BJ (cell line): ENCODE measurements at regions not wholly inside any gene's neighbourhood (a gene's known extent, or its start where the extent isn't known, plus 50 kb on each side); places are given as distances from the start of the nearest gene placed in this dataset.

Experiments used
- CTCF ChIA-PET: fragments of 350-600 bp; formaldehyde crosslinking; extraction: SDS; loops from one replicate; lab custom pipeline; 2021; ENCODE audit warnings: antibody characterized with exemption, inconsistent platforms; lab: Yijun Ruan, JAX
- POLR2A ChIA-PET: fragments of 300-600 bp; sonication (Branson Sonifier 250); formaldehyde crosslinking; extraction: SDS; loops from one replicate; lab custom pipeline; 2021; ENCODE audit warnings: antibody characterized with exemption; lab: Charles Lee
- DNase-seq: peaks from one replicate; pipeline ENCODE4 v3.0.0-alpha.2; 2011; ENCODE audit warnings: low read depth
- H3K27me3 ChIP-seq: 2 replicates; pipeline ENCODE4 v1.6.0; 2011; ENCODE audit warnings: low read length; ENCODE audit not compliant: control insufficient read depth, insufficient read depth
- H3K36me3 ChIP-seq: 2 replicates; pipeline ENCODE4 v1.5.1; 2011; ENCODE audit warnings: low read length; ENCODE audit not compliant: control insufficient read depth, insufficient read depth
- H3K4me3 ChIP-seq: 2 replicates; pipeline ENCODE4 v1.5.1; 2011; ENCODE audit warnings: low read depth, mild to moderate bottlenecking, control low read depth, low read length
- CTCF ChIP-seq: IDR thresholded peaks from 2 replicates; pipeline ENCODE4 v1.5.1; 2011; ENCODE audit warnings: low read depth, mild to moderate bottlenecking, control low read depth, inconsistent platforms, low read length, moderate library complexity; ENCODE audit not compliant: insufficient read depth

DNA sequence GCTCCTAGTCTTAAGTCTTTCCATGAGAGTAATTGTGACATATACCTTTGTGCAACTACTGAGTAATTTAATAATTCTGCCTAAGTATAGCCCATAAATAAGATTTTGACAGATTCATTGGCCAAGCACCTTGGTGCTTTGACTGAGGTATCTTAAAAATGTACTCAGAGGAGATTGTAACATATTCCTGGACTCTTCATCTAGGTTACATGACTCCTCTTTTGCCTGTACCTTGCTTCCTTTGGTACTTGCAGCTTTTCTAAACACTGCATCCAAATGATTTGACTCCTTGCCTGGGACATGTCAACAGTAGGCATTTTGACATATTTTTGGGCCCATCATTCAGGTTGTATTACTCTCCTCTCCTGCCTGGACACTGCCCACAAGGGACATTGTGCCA is 1125.0 kb upstream of the AMELY start:
- ChIA-PET CTCF (no interaction called here), POLR2A (no interaction called here)
- no peak for DNase-seq
- TF ChIP-seq CTCF, result no peak
- Histone ChIP-seq H3K4me3 (no peak overlapping the region), H3K36me3 (no peaks in the 10 kb centered on the region), H3K27me3 (no peaks in the 10 kb centered on the region)

- no peak for DNase-seq
- Histone ChIP-seq H3K4me3 (no peak overlapping the region), H3K27me3 (no peaks in the 10 kb centered on the region), H3K36me3 (no peaks in the 10 kb centered on the region)
- TF ChIP-seq CTCF, result no peak
- ChIA-PET POLR2A (no interaction called here), CTCF (no interaction called here)
Measured at GRCh38 chrY:8035653-8036052, 1124.1 kb upstream of the AMELY start.

DNA sequence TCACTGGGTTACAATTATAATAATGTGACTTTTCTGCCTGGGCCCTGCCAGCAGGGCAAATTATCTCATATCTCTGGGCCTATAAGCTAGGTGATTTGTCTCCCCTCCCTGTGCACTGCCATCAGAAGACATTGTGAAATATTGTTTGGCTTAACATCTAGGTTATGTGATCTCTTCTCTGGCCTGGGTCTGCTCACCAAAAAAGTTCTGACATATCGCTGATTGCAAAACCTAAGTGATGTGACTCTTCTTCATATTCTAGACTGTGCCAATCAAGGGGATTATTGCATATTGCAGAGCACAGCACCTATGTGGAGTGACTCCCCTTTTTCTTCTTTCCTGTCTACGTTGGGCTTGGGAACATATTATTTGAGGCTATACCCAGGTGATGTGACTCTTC is 1123.1 kb upstream of the AMELY start:
- DNase-seq, result no peak
- H3K36me3 ChIP-seq, result no peaks in the 10 kb centered on the region
- no peak for TF ChIP-seq CTCF
- ChIA-PET POLR2A (no interaction called here), CTCF (no interaction called here)
- no peaks in the 10 kb centered on the region for H3K27me3 ChIP-seq
- H3K4me3 ChIP-seq, result no peak overlapping the region

DNA sequence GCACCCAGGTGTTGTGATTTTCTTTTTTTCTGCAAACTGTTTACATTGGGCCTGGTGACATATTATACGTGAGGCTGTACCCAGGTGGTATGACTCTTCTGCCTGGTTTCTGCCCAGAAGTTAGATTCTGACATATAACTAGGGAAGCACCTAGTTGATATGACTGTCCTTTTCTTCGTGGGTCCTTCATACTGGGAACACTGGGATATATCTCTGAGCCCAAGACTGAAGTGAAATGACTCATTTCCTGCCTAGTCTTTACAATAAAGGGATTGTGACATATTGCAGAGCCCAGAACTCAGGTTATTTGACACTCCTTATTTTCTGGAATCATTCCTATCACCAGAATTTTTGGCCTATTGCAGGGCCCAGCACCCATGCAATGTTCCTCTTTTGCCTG is 1121.6 kb upstream of the AMELY start:
- ChIA-PET POLR2A (no interaction called here), CTCF (no interaction called here)
- no peaks in the 10 kb centered on the region for H3K36me3 ChIP-seq
- TF ChIP-seq CTCF, result no peak
- no peak for DNase-seq
- H3K27me3 ChIP-seq, result no peaks in the 10 kb centered on the region
- no peak overlapping the region for H3K4me3 ChIP-seq

- POLR2A ChIA-PET, result no interaction called here
- CTCF ChIA-PET, result no interaction called here
- no peak for DNase-seq
- Histone ChIP-seq H3K36me3 (no peaks in the 10 kb centered on the region), H3K4me3 (no peak overlapping the region), H3K27me3 (no peaks in the 10 kb centered on the region)
- TF ChIP-seq CTCF, result no peak
Measured at GRCh38 chrY:8020540-8020939, 1109.0 kb upstream of the AMELY start.

- ChIA-PET POLR2A (no interaction called here), CTCF (no interaction called here)
- no peak for DNase-seq
- H3K36me3 ChIP-seq, result no peaks in the 10 kb centered on the region
- H3K27me3 ChIP-seq, result no peaks in the 10 kb centered on the region
- no peak for TF ChIP-seq CTCF
- H3K4me3 ChIP-seq, result no peak overlapping the region
Measured at GRCh38 chrY:8011515-8011914, 1100.0 kb upstream of the AMELY start.
